T-helper 2 cell treated with Interferon-gamma antibody and Interleukin-4, amounts not matched to agents 100 ng/mL and 5 ng/mL, for 36 hours (primary cell): ENCODE measurements at regions not wholly inside any gene's neighbourhood (a gene's known extent, or its start where the extent isn't known, plus 50 kb on each side); places are given as distances from the start of the nearest gene placed in this dataset.

Experiments
- intact Hi-C: fragments of 100-400 bp; cut with micrococcal nuclease; formaldehyde crosslinking; loops from one replicate; pipeline ENCODE4 v1.15.1; 2023

- intact Hi-C loops = no loop called here
These were observed 182.8 kb downstream of the PIK3C3 start for GRCh38 chr18:42137693-42138375.

DNA sequence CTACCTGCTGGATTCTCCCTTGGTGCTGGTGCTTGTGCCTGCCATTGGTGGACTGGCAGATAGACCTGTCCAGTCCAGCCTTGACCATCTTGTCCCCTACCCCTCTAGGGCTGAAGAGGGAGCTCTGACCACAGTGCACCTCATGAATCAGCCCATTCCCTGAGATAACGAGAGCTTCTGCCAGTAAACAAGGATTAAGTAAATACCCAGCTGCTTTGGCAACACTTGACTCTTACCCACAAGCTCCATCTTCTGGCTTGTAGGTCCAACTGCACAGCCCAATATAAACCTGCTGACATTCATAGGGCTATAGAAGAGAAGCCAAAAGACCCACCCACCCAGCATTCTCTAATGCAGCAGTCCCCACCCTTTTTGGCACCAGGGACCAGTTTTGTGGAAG lies 186.4 kb downstream of the PIK3C3 start:
- intact Hi-C loops = no loop called here

- intact Hi-C loops = no loop called here
These were observed 200.0 kb downstream of the PIK3C3 start for GRCh38 chr18:42155024-42155423.

- intact Hi-C loops = no loop called here
These were observed 201.2 kb downstream of the PIK3C3 start for GRCh38 chr18:42156281-42156680.

DNA sequence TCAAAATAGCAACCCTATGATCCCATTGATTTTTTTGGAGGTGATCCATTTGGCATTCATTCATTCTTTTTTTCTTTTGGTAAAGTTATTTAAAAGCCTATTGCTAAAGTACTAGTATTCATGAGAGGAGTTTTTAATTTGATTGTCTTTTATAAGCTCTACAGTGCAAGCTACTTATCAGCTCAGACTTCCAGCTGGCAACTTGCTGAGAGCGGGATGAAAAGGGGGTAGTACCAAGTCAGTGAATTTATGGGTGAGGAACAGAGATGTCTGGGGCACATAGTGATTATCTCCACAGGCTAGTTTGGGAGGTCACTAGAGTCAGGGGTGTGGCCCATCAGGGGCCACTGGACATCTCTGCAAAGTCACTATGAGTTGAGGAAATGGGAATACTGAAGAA lies 202.4 kb downstream of the PIK3C3 start:
- intact Hi-C loops = no loop called here

- intact Hi-C loops = no loop called here
These were observed 202.8 kb downstream of the PIK3C3 start for GRCh38 chr18:42157878-42158277.

GRCh38 chr18:42159146-42159545 lies 204.1 kb downstream of the PIK3C3 start:
- intact Hi-C loops = no loop called here

GRCh38 chr18:42163321-42163720 lies 208.3 kb downstream of the PIK3C3 start:
- intact Hi-C loops = no loop called here

GRCh38 chr18:42164556-42164955 lies 209.5 kb downstream of the PIK3C3 start:
- intact Hi-C loops = no loop called here

DNA sequence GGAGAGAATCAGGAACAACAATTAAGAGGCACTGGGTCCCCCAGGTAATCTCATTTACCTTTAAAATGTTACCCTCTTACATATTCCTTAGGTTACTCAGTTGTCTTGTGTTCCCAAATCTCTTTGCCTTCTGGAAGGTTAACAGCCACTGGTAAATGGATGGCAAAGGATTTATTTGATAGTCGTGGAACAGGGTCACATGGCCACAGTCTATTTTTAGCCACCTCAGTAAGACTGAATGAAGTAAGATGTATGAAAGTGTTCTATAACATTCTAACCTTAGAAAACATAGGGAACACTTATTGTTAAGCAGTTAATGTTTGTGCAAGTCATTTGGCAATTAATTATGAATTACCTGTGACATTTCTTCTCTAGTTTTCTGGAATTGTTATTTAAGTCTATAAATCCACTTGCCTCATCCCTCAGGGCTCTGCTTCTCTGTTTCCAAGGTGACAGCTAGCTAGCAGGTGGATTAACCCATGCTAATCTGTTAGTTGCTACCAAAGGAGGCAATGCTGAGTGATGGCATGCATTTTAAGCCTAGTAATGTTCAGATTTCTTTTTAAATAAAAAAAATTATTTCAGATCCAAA lies 211.0 kb downstream of the PIK3C3 start:
- intact Hi-C loops = no loop called here

GRCh38 chr18:42168487-42168886 lies 213.5 kb downstream of the PIK3C3 start:
- intact Hi-C loops = no loop called here

- intact Hi-C loops = no loop called here
These were observed 213.9 kb downstream of the PIK3C3 start for GRCh38 chr18:42168907-42169306.

DNA sequence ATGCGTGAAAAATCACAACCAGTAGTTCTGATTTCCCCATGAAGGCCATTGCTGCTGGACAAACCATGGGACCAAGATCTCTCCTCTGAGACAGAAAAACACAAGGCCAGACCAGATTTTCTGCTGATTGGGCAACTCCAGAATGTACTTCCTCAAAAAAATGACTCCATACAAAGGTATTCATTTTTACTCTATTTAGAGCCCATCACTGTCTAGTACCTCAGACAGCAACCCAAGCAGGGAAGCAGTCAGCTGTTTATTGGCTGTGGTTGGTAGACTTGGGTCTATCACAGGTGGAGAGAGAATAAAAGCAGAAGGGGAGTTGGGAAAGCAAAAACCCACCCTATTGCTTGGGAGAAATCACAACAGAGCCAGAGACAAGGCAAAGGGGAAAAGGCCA lies 219.9 kb downstream of the PIK3C3 start:
- intact Hi-C loops = no loop called here

DNA sequence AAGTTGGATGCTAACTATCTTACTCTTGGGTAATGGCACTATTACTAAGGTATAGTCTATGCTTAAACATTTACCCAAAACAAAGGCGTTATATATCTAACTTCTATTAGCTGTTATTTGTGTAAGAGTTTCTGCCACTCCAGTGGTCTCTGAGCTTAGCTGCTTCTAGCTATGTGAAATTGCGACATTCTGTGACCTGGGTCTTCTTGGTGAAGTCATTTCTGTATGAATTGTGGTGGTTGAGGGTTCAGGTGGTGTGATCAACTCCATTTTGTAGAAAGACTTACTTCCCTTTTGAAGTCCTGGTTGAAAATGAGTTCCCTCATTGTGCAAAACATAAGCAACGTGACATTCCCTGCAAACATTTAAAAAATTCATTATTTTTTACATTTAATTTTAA lies 221.6 kb downstream of the PIK3C3 start:
- intact Hi-C loops = no loop called here

GRCh38 chr18:42177390-42177789 lies 222.4 kb downstream of the PIK3C3 start:
- intact Hi-C loops = no loop called here

DNA sequence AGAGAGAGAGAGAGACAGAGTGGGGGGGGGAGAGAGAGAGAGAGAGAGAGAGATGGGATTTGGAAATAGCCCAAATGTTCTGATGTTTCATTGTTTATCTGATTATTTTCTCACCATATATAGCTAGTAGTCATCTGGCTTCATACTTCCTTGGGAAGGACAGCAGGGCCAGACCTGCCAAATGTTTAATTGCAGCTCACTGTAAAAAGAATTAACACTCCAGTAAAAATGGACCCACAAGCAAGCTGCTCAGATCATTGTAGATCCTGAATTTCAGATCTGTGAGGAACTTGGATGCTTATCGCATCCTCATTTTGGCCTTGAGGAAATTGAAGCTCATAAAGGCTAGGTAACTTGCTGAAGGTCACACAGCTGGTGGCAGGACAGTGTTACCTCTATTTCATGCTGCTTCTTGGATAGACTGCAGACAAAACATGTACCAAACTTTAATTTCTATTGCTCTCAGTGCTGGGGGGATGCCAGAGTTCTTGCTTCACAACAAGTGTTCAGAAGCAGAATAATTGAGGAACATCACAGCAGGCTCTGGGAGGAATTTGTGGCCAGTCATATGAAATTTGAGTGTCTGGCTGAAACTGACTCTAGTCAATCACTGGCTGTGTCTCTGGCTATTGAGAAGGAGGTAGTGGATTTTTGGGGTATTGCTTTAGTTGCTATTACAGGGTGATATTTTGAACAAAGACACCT lies 223.5 kb downstream of the PIK3C3 start:
- intact Hi-C loops = no loop called here

DNA sequence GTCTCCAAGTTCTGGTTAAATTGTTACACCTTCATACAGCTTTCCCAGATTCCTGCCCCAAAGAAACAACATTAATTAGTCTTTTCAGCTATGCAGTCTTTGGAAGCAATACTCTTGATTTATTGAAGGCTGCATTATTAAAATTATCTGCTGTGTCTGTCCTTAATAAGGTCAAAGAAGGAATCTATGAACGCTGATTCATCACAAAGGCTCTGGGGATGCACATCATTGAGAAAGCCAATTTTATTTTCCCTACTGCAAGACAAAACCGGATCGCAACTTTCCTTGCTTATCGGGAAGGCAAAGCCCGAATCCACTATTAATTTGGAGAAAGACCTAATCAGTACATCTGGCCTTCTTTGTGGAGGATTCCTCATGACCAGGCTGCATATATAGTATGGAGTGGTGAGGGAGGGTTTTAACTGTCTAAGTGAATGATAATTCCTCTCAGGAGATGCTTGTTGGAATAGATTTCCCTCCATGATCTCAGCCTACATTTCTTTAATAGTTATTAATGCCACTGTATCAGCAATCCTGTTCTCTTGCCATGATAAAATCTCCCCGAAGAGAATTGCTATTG lies 224.6 kb downstream of the PIK3C3 start:
- intact Hi-C loops = no loop called here

GRCh38 chr18:42181474-42181873 lies 226.4 kb downstream of the PIK3C3 start:
- intact Hi-C loops = no loop called here

- intact Hi-C loops = no loop called here
These were observed 228.0 kb downstream of the PIK3C3 start for GRCh38 chr18:42182728-42183700.

DNA sequence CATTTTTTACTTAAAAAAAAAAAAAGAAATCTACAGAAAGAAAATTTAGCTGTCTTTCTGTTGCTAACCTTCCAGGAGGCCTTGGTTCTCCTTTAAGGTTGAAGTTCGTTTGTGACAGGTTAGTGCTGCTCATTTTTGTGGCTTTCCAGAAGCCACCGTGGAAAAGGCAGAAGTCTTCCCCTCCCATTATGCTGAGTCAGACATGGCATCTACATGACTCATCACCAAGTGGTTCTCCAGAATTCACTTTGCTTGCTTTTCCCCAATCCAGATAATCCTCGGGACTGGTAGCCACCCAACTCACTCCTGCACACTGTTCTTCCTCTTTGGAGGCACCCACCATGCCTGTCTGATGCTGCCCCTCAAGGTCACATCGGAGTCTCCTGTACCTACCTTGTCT lies 228.7 kb downstream of the PIK3C3 start:
- intact Hi-C loops = no loop called here
